Endothelial cell of umbilical vein (primary cell): ENCODE measurements at regions not wholly inside any gene's neighbourhood (a gene's known extent, or its start where the extent isn't known, plus 50 kb on each side); places are given as distances from the start of the nearest gene placed in this dataset.

Source experiments
- EZH2 ChIP-seq: IDR thresholded peaks from 2 replicates; pipeline ENCODE4 v1.6.1; 2012; ENCODE audit warnings: borderline replicate concordance, low read depth, mild to moderate bottlenecking, moderate library complexity, low read length, inconsistent platforms; ENCODE audit not compliant: severe bottlenecking
- FOS ChIP-seq: IDR thresholded peaks from 2 replicates; pipeline ENCODE4 v1.6.1; 2011; ENCODE audit warnings: mild to moderate bottlenecking, low read length, moderate library complexity, borderline replicate concordance; ENCODE audit not compliant: insufficient read depth
- GATA2 ChIP-seq: IDR thresholded peaks from 2 replicates; pipeline ENCODE4 v1.7.0; 2011; ENCODE audit warnings: low read depth, mild to moderate bottlenecking, moderate library complexity, mixed read lengths, low read length; ENCODE audit not compliant: insufficient read length, insufficient read depth
- JUN ChIP-seq: IDR thresholded peaks from 2 replicates; pipeline ENCODE4 v1.6.1; 2011; ENCODE audit warnings: borderline replicate concordance, low read depth; ENCODE audit not compliant: insufficient read length, insufficient read depth
- MYC ChIP-seq: IDR thresholded peaks from one replicate; pipeline ENCODE4 v1.6.1; 2011; ENCODE audit warnings: mild to moderate bottlenecking, low read depth, low read length
- POLR2A ChIP-seq: IDR thresholded peaks from 2 replicates; pipeline ENCODE4 v1.6.1; 2012; ENCODE audit warnings: low read depth, mild to moderate bottlenecking, control low read depth, low read length
- POLR2AphosphoS5 ChIP-seq: IDR thresholded peaks from 2 replicates; pipeline ENCODE4 v1.6.1; 2012; ENCODE audit warnings: low read depth, mild to moderate bottlenecking, control low read depth, low read length, moderate library complexity; ENCODE audit not compliant: insufficient read depth
- TF ChIP-seq, protein P1 (sequence below), 2 donors: IDR thresholded peaks; 1 replicate in 1 of 2; 2 replicates in 1 of 2; pipeline ENCODE4 v1.5.1; 2011; ENCODE audit warnings: low read length in 2 of 2, mild to moderate bottlenecking in 2 of 2, moderate library complexity in 2 of 2, control low read depth in 1 of 2, inconsistent platforms in 1 of 2, low read depth in 1 of 2; ENCODE audit not compliant: insufficient read depth in 1 of 2; ENCODE audit errors: extremely low read depth in 1 of 2
- TF ChIP-seq, protein P2 (sequence below): IDR thresholded peaks from 2 replicates; pipeline ENCODE4 v1.6.1; 2011; ENCODE audit not compliant: insufficient read depth, insufficient read length

DNA sequence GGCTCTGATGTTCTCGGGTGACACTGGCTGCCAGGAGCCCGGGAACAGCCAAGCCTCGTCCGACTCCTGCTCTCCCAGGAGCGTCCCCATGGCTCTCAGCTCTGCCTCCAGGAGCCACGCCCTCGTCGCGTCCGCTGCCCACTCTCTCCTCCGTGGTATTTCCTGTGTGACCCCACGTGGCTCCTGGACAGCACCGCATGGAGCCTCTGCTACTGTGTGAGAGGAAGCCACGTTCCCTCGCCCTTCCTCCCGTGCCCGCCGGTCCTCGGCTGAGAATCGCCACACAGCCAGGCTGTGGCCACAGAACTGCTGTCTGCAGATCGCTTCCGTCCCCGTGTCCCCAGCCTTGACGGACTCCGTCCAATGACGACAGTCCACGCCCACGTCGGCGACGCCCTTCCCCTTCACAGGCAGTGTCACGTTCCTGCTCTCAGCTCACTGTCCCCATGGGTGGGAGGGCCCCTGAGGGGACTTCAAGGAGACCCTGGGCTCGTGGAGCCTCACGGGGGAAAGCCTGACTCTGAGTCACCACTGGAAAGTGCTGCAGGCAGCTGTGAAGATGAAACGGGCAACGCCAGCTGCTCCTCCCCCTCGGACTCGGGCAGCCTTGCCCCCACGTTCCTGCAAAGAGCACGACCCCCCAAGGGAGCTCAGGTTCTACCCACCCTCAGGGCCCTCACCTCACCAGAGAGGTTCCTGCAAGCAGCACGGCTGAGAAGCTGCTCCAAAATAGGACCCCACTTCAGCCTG is 458.5 kb downstream of the BRD1 start:
- TF ChIP-seq, protein P1, sequence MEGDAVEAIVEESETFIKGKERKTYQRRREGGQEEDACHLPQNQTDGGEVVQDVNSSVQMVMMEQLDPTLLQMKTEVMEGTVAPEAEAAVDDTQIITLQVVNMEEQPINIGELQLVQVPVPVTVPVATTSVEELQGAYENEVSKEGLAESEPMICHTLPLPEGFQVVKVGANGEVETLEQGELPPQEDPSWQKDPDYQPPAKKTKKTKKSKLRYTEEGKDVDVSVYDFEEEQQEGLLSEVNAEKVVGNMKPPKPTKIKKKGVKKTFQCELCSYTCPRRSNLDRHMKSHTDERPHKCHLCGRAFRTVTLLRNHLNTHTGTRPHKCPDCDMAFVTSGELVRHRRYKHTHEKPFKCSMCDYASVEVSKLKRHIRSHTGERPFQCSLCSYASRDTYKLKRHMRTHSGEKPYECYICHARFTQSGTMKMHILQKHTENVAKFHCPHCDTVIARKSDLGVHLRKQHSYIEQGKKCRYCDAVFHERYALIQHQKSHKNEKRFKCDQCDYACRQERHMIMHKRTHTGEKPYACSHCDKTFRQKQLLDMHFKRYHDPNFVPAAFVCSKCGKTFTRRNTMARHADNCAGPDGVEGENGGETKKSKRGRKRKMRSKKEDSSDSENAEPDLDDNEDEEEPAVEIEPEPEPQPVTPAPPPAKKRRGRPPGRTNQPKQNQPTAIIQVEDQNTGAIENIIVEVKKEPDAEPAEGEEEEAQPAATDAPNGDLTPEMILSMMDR (IDR thresholded peaks at IDR 0.05; ENCODE audit: extremely low read depth in 1 of 2, insufficient read depth in 1 of 2, low read depth in 1 of 2, low read length in 2 of 2), result no peak
- TF ChIP-seq, protein P2, sequence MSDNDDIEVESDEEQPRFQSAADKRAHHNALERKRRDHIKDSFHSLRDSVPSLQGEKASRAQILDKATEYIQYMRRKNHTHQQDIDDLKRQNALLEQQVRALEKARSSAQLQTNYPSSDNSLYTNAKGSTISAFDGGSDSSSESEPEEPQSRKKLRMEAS, result no peak
- TF ChIP-seq POLR2A, result no peak
- TF ChIP-seq JUN, result no peak
- TF ChIP-seq MYC, result no peak
- no peak for TF ChIP-seq POLR2AphosphoS5
- no peak for TF ChIP-seq EZH2
- no peak for TF ChIP-seq GATA2
- TF ChIP-seq FOS, result no peak
